Glomerular visceral epithelial cell (primary cell): ENCODE measurements at regions not wholly inside any gene's neighbourhood (a gene's known extent, or its start where the extent isn't known, plus 50 kb on each side); places are given as distances from the start of the nearest gene placed in this dataset.

Experiments
- DNase-seq: peaks from one replicate; pipeline ENCODE4 v3.0.0-alpha.2; 2016; ENCODE audit errors: extremely low spot score

DNA sequence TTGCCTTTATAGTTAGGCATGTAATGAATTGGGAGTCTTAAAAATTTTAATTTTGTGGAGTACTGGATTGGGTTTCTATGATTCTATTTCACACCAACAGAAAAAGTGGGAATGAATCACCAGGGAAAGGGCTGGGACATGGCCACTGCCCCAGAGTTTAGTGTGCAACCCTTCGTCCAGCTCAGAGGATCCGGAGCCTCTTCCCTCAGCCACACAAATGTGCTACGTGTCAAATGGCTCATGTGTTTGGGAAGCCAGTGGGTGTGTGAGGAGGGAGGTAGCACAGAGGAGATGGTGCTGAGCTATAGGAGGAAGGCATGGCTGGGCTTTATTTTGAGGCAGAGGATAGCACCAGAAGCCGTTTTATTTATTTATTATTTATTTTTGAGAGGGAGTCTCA is 247.3 kb downstream of the SIPA1L2 start:
- DNase-seq: no peak

DNA sequence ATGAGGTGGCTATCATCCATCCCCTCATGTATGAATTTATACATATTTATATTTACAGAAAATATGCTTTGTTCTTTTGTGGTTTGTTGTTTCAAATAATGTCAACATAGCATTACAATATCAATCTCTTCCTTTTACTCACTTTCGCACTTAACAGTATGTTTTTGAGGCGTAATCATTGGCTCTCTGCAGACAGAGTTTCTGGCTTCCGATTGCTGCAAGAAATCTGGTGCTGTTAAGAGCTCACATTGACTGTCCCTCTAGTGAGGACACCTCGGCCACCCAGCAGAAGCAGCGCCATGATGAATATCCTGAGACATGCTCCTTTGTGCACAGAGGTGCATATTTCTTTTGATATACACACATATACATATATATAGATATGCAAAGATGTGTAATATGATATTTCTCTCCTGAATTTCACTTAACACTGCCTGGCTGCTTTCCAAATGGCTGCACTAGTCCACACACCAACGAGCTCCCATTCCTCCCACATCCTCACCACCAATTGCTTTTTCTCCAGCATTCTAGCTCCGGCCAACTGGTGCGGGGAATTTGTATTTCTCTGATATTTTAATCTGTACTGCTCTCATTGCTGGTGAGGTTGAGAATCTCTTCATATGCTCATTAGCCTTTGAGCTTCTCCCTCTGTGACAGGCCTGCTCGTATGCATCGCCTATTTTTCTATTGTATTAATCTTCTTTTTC is 248.4 kb downstream of the SIPA1L2 start:
- no peak for DNase-seq

DNA sequence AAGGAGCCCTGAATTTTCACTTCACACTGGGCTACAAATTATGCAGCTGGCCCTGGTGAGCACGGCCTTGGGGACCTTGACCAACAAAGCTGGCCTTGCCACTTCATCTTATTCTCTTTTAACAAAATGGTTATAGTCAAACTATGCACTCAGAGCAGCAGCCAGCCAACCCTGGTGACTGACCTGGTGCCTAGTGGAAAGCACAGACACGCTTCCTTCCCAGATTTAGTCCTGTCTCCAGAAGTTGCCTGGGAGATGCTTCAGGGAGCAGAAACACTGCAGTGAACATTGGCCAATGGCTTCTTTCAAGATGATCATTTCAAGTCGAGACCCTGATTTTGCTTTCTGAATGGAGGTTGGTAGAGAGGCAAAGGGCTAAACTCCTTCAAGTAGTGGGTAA is 249.3 kb downstream of the SIPA1L2 start:
- DNase-seq: no peak

DNA sequence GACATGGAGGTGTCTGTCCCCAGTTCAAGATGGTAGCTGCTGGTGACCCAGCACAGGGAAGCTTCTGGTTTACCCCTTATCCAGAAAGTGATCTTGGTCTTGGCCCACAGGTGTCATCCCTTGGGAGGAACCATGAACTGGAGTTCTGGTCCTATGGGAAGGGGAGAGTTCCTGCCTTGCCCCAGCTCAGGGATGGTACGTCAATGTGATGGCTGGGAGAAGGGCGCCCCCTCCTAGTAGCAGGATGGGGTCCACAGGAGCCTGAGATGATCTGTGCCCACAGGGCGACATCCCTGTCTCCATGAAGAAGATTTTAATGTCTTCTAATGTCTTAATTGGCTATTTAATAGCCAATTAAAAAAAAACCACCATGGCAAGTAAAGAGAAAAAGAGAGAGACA is 249.8 kb downstream of the SIPA1L2 start:
- no peak for DNase-seq

DNA sequence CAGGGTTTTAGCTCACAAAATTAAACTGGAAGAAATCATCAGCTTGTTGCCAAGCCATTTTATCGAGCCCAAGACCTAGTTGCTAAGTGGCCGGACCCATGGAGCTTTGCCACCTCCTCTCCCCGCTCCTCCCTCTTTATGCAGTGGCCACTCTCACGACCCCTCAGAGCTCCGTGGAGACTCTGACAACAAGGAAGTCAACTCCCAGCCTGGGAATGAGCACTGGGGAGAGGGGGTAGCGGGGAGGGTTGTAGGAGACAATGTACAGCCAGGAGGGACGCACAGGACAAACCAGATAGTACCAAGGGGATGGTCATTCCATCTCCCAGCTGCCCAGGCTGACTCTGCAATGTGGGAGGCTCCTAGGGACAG is 250.9 kb downstream of the SIPA1L2 start:
- DNase-seq: no peak

DNA sequence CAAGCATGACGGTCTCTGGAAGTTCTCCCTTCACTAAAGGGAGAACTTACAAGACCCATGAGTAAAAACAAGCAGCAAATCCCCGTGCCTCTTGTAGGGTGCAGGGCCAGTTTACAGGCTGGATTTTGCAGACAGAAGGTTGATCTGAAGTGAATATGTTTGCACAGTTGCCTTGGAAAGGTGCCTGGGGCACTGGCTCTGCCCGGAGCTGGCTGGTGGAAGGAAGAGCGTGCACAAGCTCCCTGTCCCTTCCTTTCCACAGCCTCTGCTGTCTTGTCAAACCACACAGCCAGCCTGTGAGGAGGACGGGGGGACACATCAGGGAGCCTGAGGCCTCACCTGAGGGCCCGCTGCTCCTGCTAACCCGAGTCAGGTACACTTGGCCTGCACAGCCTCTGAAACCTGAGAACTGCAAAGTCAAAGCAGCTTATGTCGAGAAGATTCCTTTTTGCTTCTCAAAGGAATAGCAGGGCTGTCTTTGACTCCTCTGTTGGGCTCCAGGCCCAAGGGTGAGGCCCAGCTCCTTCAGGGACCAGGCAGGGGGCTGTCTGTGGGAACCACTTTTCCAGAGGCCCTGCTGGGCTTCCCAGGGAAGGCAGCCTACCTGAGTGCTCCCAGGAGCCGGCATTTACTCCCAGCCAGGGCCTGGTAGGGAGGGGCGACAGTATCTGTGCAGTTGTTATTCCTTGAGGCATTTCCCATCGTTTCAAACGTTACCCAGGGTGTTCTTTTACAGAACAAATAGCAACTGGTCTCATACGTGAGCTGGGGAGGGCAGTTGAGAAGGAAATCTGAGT is 251.5 kb downstream of the SIPA1L2 start:
- DNase-seq: no peak

DNA sequence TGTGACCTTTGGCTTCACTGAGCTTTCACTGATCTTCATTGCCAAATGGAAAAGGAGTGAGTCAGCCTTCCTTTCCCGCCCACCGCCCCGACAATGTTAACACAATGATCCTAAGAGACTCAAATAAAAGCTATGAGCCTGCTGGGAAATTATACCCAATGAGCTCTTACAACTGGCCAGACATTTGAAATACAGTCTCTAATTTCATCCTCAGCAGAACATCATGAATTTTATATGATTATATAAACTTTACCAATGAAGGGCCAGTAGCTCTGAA is 252.5 kb downstream of the SIPA1L2 start:
- DNase-seq: no peak

DNA sequence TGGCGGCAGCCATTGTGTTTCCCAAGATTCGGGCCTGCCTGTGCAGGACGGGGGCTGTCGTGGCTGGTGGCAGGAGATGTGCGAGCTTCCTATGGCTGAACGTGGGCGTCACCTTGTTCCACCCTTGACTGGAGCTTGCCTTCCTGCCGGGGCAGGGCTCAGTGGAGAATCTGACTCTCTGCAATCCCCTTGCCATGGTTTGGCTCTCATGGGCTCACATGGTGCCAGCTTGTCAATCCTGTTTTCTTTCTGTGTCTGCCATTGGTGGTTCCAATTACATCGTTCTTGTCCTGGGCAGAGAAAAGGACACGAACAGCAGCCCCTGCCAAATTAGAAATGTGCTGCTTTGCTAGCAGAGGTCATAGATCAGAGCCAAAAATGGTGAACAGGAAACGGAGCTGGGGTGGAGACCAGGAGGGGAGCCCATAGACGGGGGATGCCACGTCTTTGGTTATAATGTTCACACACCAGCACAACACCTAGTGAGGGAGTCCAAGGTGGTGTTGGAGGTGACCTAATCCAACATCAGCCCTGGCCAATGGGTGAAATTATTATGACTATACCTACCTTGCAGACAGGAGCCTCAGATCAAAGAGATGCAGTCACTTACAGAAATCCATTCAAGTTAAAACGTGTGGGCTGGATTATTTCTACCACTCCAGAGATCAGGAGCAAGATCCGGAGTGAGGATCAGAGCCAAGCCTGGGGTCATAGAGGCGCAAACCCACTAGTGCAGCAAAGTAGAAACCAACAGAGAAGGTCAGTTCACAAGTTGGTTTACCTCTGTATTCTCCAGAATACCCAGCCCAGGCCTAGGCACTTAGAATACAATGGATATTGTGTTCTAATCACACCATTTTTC is 253.1 kb downstream of the SIPA1L2 start:
- DNase-seq: no peak

DNA sequence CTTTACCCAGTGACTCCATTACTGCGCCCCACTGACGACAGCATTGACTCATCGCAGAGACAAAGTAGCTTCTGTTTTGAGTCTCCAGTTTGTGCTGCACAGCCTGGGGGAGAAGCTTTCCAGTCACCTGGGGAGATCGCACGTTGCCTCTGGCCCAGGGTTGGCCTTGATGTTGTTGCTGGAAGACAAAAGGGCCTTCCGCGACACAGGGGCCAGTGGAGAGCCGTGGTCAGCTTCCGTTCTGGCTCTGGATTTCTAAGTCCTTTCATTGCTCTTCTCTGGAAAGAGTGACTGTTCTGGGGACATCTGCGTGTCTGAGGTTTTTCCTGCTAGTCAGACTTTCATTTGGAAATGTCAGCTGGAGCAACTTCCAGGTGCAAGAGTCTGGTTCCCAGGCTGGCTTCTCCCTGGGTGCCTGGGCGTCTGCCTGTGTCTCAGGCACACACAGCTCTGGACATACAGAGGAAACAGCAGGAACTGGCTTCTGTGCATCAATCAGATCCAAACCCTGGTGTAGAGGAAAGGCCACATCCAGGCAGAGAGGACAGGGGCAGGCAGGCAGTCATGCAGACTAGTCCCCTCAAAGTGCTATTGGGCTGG is 257.0 kb downstream of the SIPA1L2 start:
- no peak for DNase-seq

DNA sequence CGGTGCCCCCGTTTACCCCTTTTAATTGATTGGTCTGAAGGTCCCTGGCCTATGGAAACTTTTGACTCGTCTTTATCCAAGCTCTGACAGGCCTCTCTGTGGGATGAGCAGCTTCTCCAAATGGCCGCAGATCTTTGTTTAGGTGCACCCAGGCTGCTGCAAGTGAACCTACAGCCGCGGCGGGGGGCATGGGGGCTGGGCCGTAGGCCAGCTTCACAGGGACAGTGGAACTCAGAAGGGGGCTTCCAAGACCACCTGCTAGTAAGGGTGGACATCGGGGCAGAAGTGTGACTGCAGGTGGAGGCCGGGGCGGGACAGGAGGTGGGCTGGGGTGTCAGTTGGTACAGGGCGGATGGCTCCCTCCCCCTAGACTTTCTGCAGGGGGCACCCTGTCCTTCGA is 257.5 kb downstream of the SIPA1L2 start:
- DNase-seq: no peak

DNA sequence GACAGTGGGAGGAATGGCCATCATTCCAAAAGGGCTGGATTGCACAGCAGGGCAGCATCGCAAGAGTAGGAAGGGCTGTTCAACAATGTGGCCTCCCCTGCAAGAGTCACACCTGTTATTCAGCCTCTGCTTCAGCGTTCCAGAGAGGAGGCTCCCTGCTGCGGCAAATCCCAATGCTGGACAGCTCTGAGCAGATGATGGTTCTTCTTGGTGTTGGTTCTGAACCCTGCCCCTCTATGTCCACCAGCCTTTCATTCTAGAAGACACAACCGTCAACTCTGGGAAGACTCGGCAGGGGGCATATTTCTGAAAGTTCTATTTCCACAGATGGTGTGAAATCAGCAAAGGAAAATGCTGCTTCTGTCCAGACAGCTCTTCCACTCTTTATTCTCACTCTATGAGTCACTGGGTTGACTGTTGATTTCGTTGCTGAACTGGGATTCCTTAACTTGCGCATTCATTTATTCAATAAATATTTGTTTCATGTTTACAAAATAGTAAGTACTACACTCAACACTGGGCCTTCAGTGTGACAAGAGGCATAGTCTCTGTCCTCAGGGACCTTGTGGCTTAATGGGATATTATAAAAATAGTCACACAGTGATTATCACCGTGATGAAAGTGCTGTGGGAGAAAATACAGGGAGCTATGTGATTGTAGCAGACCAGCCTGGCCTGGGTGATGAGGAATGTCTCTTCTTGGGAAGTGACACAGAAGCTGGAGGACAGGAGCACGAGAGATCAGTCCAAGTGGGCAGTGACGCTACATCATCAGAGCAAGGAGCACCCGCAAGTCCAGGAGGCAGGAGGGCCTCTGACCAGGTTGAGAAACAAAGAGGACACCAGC is 260.3 kb downstream of the SIPA1L2 start:
- DNase-seq: no peak

DNA sequence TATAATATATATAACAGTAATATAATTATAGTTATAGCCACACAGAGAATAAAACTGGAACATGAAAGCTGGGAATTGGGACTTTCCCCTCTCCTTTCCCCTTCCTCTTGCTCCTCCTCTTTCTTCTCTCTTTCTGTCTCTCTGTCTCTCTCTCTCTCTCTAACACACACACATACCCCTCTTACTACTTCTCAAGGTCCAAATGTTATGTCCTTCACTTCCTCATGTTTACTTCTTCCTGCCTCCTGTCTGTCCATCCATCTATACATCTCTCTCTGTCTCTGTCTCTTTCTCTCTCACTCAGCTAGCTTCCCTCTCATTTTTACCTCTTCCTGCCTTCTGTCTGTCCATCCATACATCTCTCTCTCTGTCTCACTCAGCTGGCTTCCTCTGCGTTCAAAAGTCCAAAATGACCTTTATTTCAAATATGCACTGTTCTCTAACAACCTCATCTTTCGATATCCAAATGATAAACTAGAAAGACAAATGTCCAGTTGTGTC is 261.1 kb downstream of the SIPA1L2 start:
- DNase-seq: no peak

DNA sequence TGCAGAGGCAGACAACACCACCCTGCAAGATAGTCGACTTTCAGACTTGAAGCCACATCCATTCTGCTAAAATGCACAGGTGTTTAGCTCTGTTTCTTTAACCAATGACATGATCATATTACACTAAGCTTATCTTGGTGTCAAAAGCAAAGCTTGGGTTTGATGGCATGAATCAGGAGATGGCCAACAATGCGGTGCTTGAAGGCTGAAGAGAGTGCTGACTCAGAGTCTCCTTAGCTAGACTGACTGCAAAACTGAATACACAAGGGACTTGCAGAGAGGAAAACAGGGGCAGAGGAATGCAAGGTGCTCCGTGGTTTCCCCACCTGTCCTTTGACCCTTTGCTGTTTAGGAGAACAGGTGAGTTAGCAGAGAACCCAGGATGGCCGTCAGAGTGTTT is 262.6 kb downstream of the SIPA1L2 start:
- no peak for DNase-seq

DNA sequence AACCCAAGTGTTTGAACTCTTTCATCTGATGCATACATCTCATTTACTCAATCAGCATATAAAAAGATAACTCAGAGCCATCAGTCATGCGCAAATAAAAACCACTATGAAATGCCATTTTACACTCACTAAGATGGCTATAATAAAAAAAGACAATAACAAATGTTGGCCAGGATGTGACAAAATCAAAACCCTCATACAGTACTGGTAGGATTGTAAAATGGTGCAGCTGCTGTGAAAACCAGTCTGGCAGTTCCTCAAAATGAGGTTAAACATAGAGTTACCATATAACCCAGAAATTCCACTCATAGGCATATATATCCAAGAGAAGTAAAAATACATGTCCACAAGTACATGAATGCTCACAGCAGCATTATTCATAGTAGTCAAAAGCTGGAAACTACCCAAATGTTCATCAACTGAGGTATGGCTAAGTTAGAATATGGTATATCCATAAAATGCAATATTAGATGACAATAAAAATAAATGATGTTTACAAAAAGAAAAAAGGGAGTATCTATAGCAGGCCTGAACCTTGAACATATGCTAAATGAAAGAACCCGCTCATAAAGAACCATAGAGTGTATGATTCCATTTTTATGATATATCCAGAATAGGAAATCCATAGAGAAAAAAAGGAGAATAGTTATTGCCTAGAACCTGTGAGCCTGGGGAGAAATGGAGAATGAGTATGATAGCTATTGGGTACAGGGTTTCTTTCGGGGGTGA is 265.1 kb downstream of the SIPA1L2 start:
- no peak for DNase-seq

DNA sequence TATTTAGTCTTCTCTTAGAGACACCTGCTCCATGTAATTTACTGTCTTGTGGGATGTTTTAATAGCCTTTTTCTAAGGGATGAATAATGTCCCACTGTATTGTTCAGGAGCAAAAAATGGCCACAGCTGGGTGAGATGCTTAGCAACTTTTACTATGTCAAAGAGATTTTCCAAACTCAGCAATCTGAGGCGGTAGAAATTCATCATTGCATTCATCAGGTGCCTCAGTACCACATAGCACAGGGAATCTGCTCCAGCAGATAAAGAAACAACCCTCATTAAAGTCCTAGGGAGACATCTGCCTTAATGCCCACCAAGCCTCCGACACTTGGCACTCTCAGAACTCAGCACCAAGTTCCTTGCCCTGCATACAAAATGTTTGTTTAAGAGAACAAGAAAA is 266.9 kb downstream of the SIPA1L2 start:
- DNase-seq: no peak

DNA sequence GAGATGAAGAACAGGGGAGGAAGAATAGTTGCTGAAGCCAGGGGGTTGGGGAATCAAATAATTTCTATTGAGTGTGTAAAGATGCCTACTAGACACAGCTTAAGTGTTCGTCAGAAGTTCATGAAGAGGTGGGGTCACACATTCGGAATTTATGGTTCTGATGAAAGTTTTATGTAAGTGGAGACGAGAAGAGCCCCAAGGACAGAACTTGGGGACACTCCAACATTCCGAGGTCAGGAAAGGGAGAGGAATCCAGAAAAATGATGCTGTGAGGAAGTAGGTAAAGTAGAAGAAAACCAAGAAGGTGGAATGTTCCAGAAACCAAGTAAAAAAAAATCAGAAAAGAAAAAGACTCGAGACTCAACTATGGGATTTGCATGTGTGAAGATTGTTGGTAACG is 272.5 kb downstream of the SIPA1L2 start:
- DNase-seq: no peak

DNA sequence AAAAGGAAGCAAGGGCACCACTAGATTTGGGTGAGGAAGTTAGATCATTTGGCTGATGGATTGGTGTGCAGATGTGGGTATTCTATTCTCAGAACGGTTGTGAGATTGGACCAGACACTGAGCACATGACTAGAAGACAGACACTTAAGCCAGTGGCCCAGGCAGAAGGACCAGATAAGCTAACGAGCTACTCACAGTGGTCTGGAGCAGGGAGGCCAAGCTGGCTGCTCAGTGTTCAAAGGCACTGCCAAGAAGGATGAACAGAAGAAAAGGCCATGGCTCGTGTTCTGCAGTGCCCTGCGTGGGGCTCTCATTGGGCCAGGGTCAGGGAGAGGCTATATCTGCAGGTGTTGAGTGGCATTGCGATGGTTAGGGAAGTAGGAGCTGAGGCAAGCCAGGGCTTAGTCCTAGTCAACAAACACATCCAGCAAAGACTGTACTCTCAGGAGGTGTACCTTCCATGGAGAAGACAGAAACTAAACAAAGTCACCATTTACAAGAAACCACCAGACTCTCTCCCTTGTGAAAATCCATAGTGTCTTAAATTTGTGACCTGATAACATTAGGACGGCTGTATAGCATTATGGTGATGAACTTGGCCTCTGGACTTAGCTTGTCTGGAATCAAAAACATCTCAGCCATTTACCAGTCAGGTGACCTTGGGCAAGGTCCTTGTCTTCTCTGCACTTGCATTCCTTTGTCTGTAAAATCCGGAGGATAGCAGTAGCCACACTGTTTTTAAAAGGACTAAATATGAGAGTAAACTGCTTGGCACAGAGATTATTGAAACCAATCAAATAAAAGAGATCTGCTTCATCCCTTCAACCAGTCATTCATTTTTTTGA is 274.5 kb downstream of the SIPA1L2 start:
- no peak for DNase-seq

DNA sequence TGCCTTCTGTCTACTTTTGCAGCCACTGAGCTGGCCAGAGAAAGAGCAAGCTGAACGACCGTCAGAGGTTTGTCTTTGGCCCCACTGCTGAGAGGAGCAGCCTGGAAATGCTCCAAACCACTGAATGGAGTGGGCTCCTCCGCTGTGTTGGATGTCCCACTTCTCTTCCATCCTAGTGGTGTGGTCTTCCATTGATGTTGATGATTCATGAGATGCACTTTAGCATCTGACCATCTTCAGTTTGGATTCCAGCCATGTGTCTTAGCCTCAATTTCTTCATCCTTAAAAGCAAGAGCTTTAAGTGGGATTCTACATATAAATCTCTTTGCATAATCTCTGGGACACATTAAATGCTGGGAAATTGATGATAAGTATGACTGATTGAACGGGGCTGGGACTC is 276.9 kb downstream of the SIPA1L2 start:
- DNase-seq: no peak

DNA sequence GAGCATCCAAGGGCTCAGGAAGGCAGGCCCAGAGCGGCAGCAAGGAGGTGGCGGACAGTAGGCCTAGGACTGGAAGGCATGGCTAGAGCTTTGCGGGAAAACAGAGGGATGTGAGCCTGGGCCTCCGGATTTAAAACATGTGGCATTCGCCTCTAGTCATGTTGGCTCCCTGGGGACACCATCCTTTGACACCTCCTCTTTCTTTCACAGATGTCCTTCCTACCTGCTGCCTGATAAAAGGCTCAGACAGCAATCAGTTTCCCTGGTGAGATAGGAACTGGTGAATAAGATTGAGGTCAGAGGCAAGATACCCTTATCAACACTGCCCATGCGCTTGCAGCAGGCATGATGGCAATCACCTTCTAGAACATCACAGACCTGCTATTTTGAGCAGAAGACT is 277.6 kb downstream of the SIPA1L2 start:
- no peak for DNase-seq

DNA sequence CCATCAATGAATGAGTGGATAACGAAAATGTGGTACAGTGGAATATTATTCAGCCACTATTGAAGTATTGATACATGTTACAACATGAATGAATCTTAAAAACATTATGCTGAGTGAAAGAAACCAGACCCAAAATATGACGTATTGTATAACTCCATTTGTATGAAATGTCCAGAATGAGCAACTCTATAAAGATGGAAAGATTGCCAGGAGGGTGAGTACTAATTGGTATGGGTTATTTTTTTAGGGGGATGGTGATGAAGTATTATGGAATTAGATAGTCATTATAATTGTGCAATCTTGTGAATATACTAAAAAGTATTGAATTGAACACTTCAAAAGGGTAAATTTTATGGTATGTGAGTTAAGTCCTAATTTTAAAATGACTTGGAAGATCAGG is 278.6 kb downstream of the SIPA1L2 start:
- no peak for DNase-seq
